Adrenal gland (tissue), 5 donors: ENCODE measurements at regions not wholly inside any gene's neighbourhood (a gene's known extent, or its start where the extent isn't known, plus 50 kb on each side); places are given as distances from the start of the nearest gene placed in this dataset.
"Not testable (repeated sequence)": the region's sequence is repeated elsewhere in the genome, so short reads cannot be mapped to it uniquely, and the experiment has no call there.

ENCODE experiments used
- CTCF ChIP-seq, 6 experiments: fragments of 450-650 bp in 4 of 6; fragments of 200-600 bp in 2 of 6; sonication (generic) in 1 of 6; IDR thresholded peaks; 1 replicate in 5 of 6; 2 replicates in 1 of 6; pipeline versions ENCODE4 v1.5.1 to v1.8.0; 2016 to 2021; ENCODE audit warnings: antibody characterized with exemption in 6 of 6, mild to moderate bottlenecking in 2 of 6, moderate library complexity in 1 of 6
- POLR2A ChIP-seq, 2 donors: fragments of 450-650 bp; IDR thresholded peaks; one replicate each; pipeline ENCODE4 v1.6.1; 2017; ENCODE audit warnings: antibody characterized with exemption in 2 of 2, mild to moderate bottlenecking in 2 of 2, moderate library complexity in 1 of 2
- donor health status: DM: no; HTN: no; CAD: no.

GRCh38 chr9:6104406-6104805 lies 89.0 kb upstream of the RANBP6 start:
- TF ChIP-seq CTCF, POLR2A (IDR thresholded peaks at IDR 0.05): not testable (repeated sequence)
